ENCODE measurements at regions not wholly inside any gene's neighbourhood (a gene's known extent, or its start where the extent isn't known, plus 50 kb on each side); places are given as distances from the start of the nearest gene placed in this dataset.

GRCh38 chr1:101089613-101090338, 64.2 kb upstream of the DPH5 start:
- no peak for TF ChIP-seq CTCF (IDR thresholded peaks at IDR 0.05)
- TF ChIP-seq EZH2 (IDR thresholded peaks at IDR 0.05): no peak

Data from neural progenitor cell (in vitro differentiated cells).